ENCODE measurements at regions not wholly inside any gene's neighbourhood (a gene's known extent, or its start where the extent isn't known, plus 50 kb on each side); places are given as distances from the start of the nearest gene placed in this dataset.

- no peak for DNase-seq
Observed at GRCh38 chr15:70440416-70441138, 322.8 kb downstream of the UACA start.

DNA sequence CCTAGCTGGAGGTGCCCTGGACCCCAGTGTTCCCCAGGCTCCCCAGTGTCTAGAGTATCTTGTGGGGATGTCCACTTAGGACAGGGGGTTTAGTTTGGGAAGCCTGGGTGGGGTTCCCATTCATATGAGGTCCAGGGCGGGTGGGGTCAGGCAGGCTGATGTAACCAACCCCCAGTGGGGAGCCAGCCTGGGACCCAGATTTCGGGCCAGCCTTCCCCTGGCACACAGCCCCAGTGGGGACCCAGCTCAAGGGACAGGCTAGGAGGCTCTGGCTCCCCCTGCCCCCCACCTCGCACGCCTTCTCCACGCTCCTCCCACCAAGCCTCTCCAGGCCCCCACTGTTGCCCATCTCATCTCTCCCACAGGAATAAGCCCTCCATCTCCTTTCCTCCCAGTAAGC, 323.5 kb downstream of the UACA start:
- no peak for DNase-seq

DNA sequence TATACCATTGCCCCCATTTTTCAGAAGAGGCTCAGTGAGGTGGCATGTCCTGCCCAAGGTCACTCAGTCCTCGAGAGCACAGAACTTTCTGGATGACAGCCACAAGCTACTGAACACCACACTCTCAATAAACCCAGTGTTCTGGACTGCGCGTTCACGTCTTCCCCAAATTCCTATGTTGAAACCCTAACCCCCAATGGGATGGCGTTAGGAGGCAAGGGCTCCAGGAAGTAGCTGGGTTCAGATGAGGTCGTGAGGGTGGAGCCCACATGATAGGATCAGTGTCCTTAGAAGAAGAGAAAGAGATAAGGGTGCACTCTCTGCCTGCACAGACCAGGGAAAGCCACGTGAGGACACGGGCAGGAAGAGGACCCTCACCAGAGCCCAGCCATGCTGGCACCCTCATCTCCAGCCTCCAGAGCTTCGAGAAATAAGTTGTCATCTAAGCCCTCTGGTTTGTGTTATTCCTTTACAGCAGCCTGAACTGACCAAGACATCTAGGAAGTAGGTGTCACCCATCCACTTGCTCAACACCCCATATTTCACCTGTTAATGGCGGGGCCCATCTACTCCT, 324.0 kb downstream of the UACA start:
- no peak for DNase-seq

DNA sequence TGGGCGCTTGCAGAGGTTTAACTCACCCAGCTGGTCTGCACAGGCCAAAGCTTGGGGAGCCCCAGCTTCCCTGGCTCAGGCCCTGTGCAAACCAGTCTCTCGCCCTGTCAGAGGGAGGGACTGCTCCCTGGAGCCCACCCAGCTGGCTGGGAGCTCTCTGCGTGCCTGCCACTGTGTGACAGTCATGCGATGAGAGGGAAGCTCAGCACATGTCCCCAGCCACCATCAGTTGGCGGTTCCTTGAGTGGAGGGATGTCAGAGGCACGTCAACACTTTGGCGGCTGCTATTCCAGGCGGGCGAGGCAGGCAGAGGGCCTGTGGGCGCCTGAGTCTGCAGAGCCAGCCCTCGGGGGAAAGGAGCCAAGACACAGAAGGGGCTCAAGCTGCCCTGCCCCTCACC, 324.6 kb downstream of the UACA start:
- no peak for DNase-seq

DNA sequence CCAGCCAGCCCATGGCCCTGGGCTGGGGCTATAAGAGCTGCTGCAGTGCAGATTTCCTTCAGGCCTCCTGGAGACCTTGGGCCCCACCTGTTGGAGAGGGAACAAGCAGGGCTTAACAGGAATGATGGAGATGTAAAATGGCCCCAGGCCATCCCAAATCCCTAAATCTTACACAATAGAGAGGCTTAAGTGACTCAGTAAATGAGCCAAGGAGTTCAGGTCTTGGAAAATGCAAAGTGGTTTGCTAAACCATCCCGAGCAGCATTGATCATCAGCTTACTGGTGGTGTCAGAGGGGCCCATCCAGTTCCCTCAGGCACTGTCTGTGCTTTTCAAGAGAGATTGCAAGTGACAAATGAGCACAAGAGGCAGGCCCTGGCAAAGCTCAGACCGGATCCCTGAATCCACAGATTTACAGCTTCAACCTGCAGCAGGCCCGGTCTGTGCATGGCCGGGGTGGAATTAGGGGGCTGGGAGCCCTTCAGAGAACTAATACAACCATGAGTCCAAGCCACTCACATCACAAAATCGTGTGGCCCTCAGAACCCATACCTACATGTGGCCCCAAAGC, 325.4 kb downstream of the UACA start:
- no peak for DNase-seq

DNA sequence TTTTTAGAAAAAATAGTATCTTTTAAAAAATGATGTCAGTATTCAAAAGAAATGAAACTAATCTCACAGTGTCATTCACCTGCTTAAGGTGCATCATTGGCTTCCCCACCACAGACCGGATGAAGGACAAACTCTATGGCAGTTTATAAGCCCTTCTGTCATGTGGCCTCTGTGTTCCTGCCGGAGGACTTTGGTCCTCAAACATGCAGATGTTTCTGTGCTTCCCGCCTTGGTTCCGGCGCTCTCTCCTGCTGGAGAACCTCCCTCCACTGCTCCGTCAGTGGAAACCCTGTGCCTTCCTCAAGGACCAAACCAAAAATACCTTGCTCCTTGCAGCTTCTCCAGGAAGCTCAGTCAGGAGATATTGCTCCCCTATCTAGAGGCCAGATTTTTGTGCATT, 326.3 kb downstream of the UACA start:
- DNase-seq, result no peak

DNA sequence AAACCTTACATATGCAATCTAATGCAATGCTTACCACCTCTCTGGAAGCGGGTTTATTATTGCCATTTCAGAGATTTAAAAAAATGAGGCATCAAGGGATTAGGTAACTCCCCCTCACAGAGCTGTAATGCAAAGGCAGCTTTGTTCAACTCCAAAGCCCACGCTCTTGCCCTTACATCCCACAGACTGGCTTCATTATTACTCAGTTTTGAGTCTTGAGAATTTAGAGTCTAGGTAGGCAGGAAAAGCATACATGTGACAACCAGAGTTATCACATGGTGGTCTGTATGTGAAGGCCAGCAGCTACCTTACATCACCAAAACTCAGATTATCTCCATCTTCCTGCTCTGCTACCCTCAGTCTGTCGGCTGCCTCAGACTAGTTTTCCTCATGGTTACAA, 326.9 kb downstream of the UACA start:
- no peak for DNase-seq

GRCh38 chr15:70435872-70436271, 327.5 kb downstream of the UACA start:
- DNase-seq, result no peak

DNA sequence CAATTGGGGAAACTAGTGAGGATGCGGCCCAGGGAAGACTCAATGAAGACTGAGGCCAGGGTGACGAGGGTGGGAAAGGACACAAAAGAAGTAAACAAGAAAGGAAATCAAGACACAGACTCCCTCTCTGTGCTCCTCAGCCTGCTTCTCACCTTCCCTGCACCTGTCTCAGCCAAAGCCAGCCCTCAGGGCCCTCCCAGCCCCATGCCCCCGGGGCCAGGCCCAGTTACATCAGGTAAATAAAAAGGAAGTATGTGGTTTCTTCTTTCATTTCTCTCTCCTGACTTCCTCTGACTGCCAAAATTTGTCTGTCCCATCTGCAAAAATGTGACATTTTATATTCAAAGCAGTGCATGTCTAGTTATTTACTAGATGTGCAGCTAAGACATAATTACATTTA, 328.0 kb downstream of the UACA start:
- no peak for DNase-seq

- DNase-seq, result no peak
Observed at GRCh38 chr15:70433586-70434324, 329.6 kb downstream of the UACA start.

GRCh38 chr15:70432924-70433495, 330.3 kb downstream of the UACA start:
- DNase-seq, result no peak

DNA sequence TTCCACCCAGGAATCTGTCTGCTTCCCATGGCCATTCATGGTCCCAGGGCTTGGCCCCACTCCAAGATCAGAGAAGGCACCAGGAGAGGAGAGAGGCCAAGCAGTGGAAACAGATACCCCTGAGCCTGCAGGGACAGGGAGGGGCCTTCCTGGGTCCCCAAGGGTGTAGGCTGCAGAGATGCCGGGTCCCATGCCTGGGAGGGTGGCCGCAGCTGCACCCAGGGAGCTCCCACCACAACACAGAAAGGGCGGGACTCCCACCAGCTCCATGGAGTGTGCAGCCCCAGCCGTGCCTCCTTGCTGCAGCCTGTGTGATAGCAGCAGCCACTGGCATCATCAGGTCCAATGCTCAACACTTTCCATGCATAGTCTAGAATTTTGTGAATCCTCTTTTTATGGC, 331.5 kb downstream of the UACA start:
- DNase-seq, result no peak

DNA sequence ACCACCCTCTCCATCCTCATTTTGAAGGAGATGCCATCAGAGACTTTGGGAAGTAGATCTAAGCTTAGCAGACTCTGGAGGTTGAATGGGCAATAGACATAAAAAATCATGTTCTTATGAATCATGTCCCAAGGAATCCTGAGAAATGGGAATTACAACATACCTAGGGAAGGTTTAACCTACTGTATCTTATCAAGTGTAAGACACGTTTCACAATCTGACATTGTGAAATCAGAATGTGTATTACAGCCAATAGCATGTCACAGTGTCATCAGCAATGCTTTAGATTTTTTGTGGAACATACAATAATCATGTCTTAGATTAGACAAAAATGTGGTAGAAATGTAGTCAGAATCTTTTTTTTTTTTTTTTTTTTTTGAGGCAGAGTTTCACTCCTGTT, 332.4 kb upstream of the TLE3 start:
- DNase-seq, result no peak

DNA sequence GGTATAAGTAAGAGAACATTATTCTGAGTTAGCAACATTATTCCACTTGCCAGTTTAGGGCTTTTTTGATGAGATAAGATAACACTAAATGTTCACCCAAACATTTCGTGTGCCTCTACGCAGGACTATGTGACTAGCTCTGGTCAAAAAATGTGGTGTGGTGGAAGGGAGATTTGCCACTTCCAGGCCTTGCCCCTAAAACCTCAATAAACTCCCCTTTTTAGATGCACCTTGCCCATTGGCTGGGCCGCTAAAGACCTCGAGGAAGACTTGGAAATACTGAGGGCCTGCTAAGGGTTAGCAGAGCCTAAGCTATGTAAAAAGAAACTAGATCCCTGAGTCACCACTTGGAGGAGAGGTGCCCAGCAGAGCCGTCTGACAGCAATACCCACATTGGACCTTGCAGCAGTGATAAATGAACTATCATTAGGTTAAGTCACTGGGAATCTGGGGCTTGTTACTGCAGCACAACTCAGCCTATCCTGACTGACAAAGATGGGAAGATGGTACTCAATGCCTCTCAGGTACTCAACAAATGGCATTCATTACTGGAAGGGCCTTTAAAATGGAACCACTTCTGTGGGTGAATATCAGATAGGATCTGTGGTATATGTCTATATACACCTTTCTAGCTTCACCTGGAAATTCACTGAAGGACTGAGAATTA, 331.5 kb upstream of the TLE3 start:
- no peak for DNase-seq

GRCh38 chr15:70428211-70428822, 330.6 kb upstream of the TLE3 start:
- DNase-seq, result no peak

GRCh38 chr15:70427167-70428120, 329.7 kb upstream of the TLE3 start:
- DNase-seq, result no peak

DNA sequence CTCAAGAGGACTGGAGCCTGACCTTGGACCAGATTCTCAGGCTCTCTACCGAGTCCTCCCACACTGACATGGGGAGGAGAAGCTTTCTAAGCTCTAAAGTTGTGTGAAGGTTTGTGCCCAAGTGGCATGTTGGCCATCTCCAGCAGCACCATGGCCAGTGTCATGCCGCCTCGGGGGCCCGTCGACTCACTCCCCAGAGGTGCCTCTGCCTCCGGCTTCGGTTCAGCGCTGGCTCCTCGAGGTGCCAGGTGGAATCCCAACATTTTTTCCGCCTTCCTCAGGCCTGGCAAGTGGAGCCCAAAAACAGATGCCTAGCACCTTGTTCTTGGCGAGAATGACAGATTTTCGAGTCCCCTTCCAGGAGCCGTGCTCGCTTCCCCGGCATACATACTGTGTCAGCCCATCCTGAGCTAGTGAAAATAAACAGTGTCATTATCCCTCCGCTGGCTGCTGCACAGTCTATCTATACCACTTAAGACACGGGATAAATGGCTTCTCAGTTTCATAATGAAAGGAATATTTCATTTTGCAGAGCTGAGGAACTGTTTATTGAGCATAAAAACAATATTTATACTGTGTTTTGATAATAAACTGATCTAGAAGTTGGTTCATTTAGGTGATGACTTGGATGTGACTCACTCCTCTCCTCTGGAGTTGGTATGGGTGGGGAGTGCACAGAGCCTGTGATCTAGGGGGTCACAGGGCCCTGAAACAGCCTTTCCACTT, 328.5 kb upstream of the TLE3 start:
- DNase-seq, result no peak

GRCh38 chr15:70424937-70425411, 327.3 kb upstream of the TLE3 start:
- DNase-seq, result no peak

DNA sequence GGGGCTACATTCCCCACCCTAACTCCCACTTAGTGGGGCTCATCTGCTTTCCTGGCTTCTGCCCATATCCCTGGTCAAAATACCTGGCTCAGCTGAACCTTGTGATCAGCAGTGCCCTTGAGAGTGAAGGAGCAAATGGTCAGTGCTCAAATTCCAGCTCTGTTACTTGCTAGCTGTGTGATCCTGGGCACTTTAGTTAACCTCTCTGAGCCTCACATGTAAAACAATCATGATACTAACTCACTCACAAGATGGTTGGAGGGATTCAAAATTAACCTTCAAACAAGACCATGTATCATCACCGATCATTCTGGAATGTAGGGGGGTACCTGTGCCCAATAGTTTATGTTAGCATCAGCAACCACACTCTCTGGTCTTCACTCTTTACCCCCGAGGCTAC, 325.6 kb upstream of the TLE3 start:
- no peak for DNase-seq

GRCh38 chr15:70422342-70422741, 324.6 kb upstream of the TLE3 start:
- DNase-seq, result no peak

Data from right hindlimb (tissue), 1 donor.